SK-N-SH (cell line): ENCODE measurements at regions not wholly inside any gene's neighbourhood (a gene's known extent, or its start where the extent isn't known, plus 50 kb on each side); places are given as distances from the start of the nearest gene placed in this dataset.

ENCODE experiments used
- CTCF ChIA-PET: fragments of 300-600, 350-600 bp; formaldehyde crosslinking; extraction: SDS; loops from one replicate; lab custom pipeline; 2021; lab: Yijun Ruan, JAX
- POLR2A ChIA-PET: fragments of 350-600 bp; sonication (Branson Sonifier 250); formaldehyde crosslinking; extraction: SDS; loops from one replicate; lab custom pipeline; 2020; ENCODE audit warnings: antibody characterized with exemption, inconsistent platforms; lab: Yijun Ruan, JAX
- DNase-seq: peaks from one replicate; pipeline ENCODE4 v3.0.0; 2012
- H2AFZ ChIP-seq: fragments of 200-600 bp; sonication (generic); 2 replicates; pipeline ENCODE4 v1.8.1; 2016; ENCODE audit warnings: antibody characterized with exemption, mild to moderate bottlenecking, low read depth
- H3F3A ChIP-seq: fragments of 200-600 bp; sonication (generic); replicated peaks from 2 replicates; pipeline ENCODE3; 2016; ENCODE audit warnings: antibody characterized with exemption, mild to moderate bottlenecking; ENCODE audit not compliant: insufficient read depth
- H3K27ac ChIP-seq, 2 experiments: fragments of 200-500 bp in 1 of 2; fragments of 200-600 bp in 1 of 2; sonication (Bioruptor generic) in 1 of 2; sonication (generic), shearing (Covaris generic) in 1 of 2; 2 replicates each; pipeline versions ENCODE4 v1.5.1 to v1.6.1; 2014 to 2016; ENCODE audit warnings: low read depth in 2 of 2, inconsistent platforms in 1 of 2, low read length in 1 of 2, mild to moderate bottlenecking in 1 of 2, mixed read lengths in 1 of 2
- H3K27me3 ChIP-seq: fragments of 200-600 bp; sonication (generic), shearing (Covaris generic); 2 replicates; pipeline ENCODE4 v1.6.1; 2016; ENCODE audit warnings: mixed run types; ENCODE audit not compliant: insufficient read depth
- H3K36me3 ChIP-seq, 2 experiments: fragments of 200-500 bp in 1 of 2; fragments of 200-600 bp in 1 of 2; sonication (Bioruptor generic) in 1 of 2; sonication (generic) in 1 of 2; replicated peaks in 1 of 2; 2 replicates each; pipeline versions ENCODE3 to v1.5.1; 2014 to 2016; ENCODE audit warnings: low read length in 1 of 2, mild to moderate bottlenecking in 1 of 2; ENCODE audit not compliant: insufficient read depth in 2 of 2, control insufficient read depth in 1 of 2
- H3K4me1 ChIP-seq, 2 experiments: fragments of 200-500 bp in 1 of 2; fragments of 200-600 bp in 1 of 2; sonication (Bioruptor generic) in 1 of 2; sonication (generic), shearing (Covaris generic) in 1 of 2; 2 replicates each; pipeline versions ENCODE4 v1.5.1 to v1.6.1; 2014 to 2016; ENCODE audit warnings: low read depth in 1 of 2, low read length in 1 of 2, mixed run types in 1 of 2; ENCODE audit not compliant: insufficient read depth in 2 of 2, control insufficient read depth in 1 of 2
- H3K4me2 ChIP-seq: fragments of 200-600 bp; sonication (generic), shearing (Covaris generic); 2 replicates; pipeline ENCODE4 v1.6.1; 2017; ENCODE audit warnings: mixed run types
- H3K4me3 ChIP-seq, 2 experiments: fragments of 200-500 bp in 1 of 2; fragments of 200-600 bp in 1 of 2; sonication (Bioruptor generic) in 1 of 2; sonication (generic), shearing (Covaris generic) in 1 of 2; 2 replicates each; pipeline versions ENCODE4 v1.5.1 to v1.8.1; 2014 to 2016; ENCODE audit warnings: low read depth in 2 of 2, inconsistent platforms in 1 of 2, low read length in 1 of 2, mild to moderate bottlenecking in 1 of 2, mixed read lengths in 1 of 2, moderate library complexity in 1 of 2
- H3K79me2 ChIP-seq: fragments of 200-600 bp; sonication (generic); 2 replicates; pipeline ENCODE4 v1.8.1; 2017; ENCODE audit warnings: mild to moderate bottlenecking; ENCODE audit not compliant: insufficient read depth
- H3K9ac ChIP-seq: fragments of 200-600 bp; sonication (generic); 2 replicates; pipeline ENCODE4 v1.6.1; 2017; ENCODE audit warnings: mixed run types
- H3K9me2 ChIP-seq: fragments of 200-600 bp; sonication (generic); 2 replicates; pipeline ENCODE4 v1.6.1; 2017; ENCODE audit warnings: mixed run types
- H3K9me3 ChIP-seq: fragments of 200-600 bp; sonication (generic); 2 replicates; pipeline ENCODE4 v1.6.1; 2017; ENCODE audit warnings: mixed run types, mild to moderate bottlenecking, moderate library complexity
- H4K20me1 ChIP-seq: fragments of 200-600 bp; sonication (generic); 2 replicates; pipeline ENCODE4 v1.6.1; 2017; ENCODE audit warnings: mild to moderate bottlenecking, mixed run types; ENCODE audit not compliant: insufficient read depth
- CHD2 ChIP-seq: fragments of 150-350 bp; IDR thresholded peaks from 2 replicates; pipeline ENCODE4 v1.6.1; 2018; ENCODE audit warnings: low read length; ENCODE audit not compliant: partially characterized antibody
- ELF1 ChIP-seq: IDR thresholded peaks from 2 replicates; pipeline ENCODE4 v1.4.0; 2012
- EP300 ChIP-seq, 2 experiments: IDR thresholded peaks; 2 replicates each; pipeline versions ENCODE4 v1.4.0 to v1.6.1; 2012; ENCODE audit warnings: borderline replicate concordance in 1 of 2, low read depth in 1 of 2, low read length in 1 of 2
- EZH2phosphoT487 ChIP-seq: fragments of 200-600 bp; sonication (generic); IDR thresholded peaks from 2 replicates; pipeline ENCODE4 v1.6.1; 2017; ENCODE audit warnings: low read depth, mixed run types, mild to moderate bottlenecking, antibody characterized with exemption, moderate library complexity, borderline replicate concordance
- FOSL2 ChIP-seq: IDR thresholded peaks from 2 replicates; pipeline ENCODE4 v1.4.0; 2012; ENCODE audit warnings: low read depth, mild to moderate bottlenecking, moderate library complexity, borderline replicate concordance
- FOXJ3 ChIP-seq: sonication (generic); formaldehyde crosslinking; IDR thresholded peaks from 2 replicates; pipeline ENCODE4 v1.5.1; 2020; ENCODE audit warnings: mild to moderate bottlenecking, missing genetic modification reagents
- FOXM1 ChIP-seq: IDR thresholded peaks from 2 replicates; pipeline ENCODE4 v1.4.0; 2012; ENCODE audit warnings: low read depth, mild to moderate bottlenecking
- GABPA ChIP-seq: IDR thresholded peaks from 2 replicates; pipeline ENCODE4 v1.4.0; 2012; ENCODE audit warnings: low read depth, mild to moderate bottlenecking
- IRF3 ChIP-seq: fragments of 150-350 bp; IDR thresholded peaks from 2 replicates; pipeline ENCODE4 v1.6.1; 2016; ENCODE audit warnings: mild to moderate bottlenecking, low read depth, low read length
- MAX ChIP-seq: IDR thresholded peaks from 2 replicates; pipeline ENCODE4 v1.4.0; 2012; ENCODE audit warnings: low read depth
- PBX3 ChIP-seq: IDR thresholded peaks from 2 replicates; pipeline ENCODE4; 2012
- RAD21 ChIP-seq: IDR thresholded peaks from 2 replicates; pipeline ENCODE4 v1.6.1; 2012; ENCODE audit warnings: mild to moderate bottlenecking, low read length
- REST ChIP-seq: IDR thresholded peaks from 2 replicates; pipeline ENCODE4 v1.6.1; 2012; ENCODE audit warnings: mild to moderate bottlenecking, low read depth, low read length, moderate library complexity
- SIN3A ChIP-seq: IDR thresholded peaks from 2 replicates; pipeline ENCODE4 v1.6.1; 2012; ENCODE audit warnings: low read depth, mild to moderate bottlenecking, low read length, moderate library complexity, borderline replicate concordance
- SMC3 ChIP-seq: IDR thresholded peaks from 2 replicates; pipeline ENCODE4 v1.6.1; 2012; ENCODE audit warnings: low read depth, low read length, improper control_type of control experiment
- TAF1 ChIP-seq: IDR thresholded peaks from 2 replicates; pipeline ENCODE4 v1.6.1; 2012; ENCODE audit warnings: low read depth, mild to moderate bottlenecking, low read length, moderate library complexity, borderline replicate concordance
- TCF12 ChIP-seq: IDR thresholded peaks from 2 replicates; pipeline ENCODE4 v1.4.0; 2012
- TEAD4 ChIP-seq: IDR thresholded peaks from 2 replicates; pipeline ENCODE4 v1.4.0; 2012; ENCODE audit warnings: mild to moderate bottlenecking, borderline replicate concordance; ENCODE audit not compliant: insufficient read depth
- USF1 ChIP-seq: IDR thresholded peaks from 2 replicates; pipeline ENCODE4 v1.4.0; 2012; ENCODE audit warnings: low read depth, borderline replicate concordance
- WGBS: methylation state at CpG from one replicate; pipeline ENCODE4 v1.1.6; 2017; ENCODE audit warnings: low lambda C conversion rate; 5-methylcytosine and 5-hydroxymethylcytosine counted together
- TF ChIP-seq, protein P1 (sequence below): fragments of 200-600 bp; sonication (generic); IDR thresholded peaks from 2 replicates; pipeline ENCODE4 v1.6.1; 2017; ENCODE audit warnings: antibody characterized with exemption, mild to moderate bottlenecking, moderate library complexity
- TF ChIP-seq, protein P2 (sequence below): fragments of 150-350 bp; IDR thresholded peaks from 2 replicates; pipeline ENCODE4 v1.6.1; 2017; ENCODE audit warnings: antibody characterized with exemption, low read length, low read depth, borderline replicate concordance

GRCh38 chr7:116340943-116341907 is 130.9 kb downstream of the TES start:
- H3K9ac ChIP-seq = peak overlapping the region; percentile 16; the same call in 1 of the 2 replicates
- no peaks in the 10 kb centered on the region for H3K9me2 ChIP-seq
- H3K79me2 ChIP-seq = no peaks in the 10 kb centered on the region
- POLR2A ChIA-PET = no interaction called here
- peak; percentile 56 for TF ChIP-seq SMC3
- peak; percentile 11; the same call in 1 of the 2 replicates for TF ChIP-seq TCF12
- TF ChIP-seq REST = no peak
- TF ChIP-seq GABPA = no peak
- TF ChIP-seq SIN3A = peak; percentile 51; the same call in 1 of the 2 replicates
- no peak for TF ChIP-seq FOSL2
- TF ChIP-seq EZH2phosphoT487 = no peak
- TF ChIP-seq EP300 (IDR thresholded peaks at IDR 0.05; ENCODE audit: borderline replicate concordance in 1 of 2, low read depth in 1 of 2, low read length in 1 of 2) = no peak
- TF ChIP-seq ELF1 = no peak
- TF ChIP-seq, protein P1, sequence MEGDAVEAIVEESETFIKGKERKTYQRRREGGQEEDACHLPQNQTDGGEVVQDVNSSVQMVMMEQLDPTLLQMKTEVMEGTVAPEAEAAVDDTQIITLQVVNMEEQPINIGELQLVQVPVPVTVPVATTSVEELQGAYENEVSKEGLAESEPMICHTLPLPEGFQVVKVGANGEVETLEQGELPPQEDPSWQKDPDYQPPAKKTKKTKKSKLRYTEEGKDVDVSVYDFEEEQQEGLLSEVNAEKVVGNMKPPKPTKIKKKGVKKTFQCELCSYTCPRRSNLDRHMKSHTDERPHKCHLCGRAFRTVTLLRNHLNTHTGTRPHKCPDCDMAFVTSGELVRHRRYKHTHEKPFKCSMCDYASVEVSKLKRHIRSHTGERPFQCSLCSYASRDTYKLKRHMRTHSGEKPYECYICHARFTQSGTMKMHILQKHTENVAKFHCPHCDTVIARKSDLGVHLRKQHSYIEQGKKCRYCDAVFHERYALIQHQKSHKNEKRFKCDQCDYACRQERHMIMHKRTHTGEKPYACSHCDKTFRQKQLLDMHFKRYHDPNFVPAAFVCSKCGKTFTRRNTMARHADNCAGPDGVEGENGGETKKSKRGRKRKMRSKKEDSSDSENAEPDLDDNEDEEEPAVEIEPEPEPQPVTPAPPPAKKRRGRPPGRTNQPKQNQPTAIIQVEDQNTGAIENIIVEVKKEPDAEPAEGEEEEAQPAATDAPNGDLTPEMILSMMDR = peak; percentile 64
- no peak for TF ChIP-seq FOXJ3 (CRISPR knock-in tag)
- no peak for TF ChIP-seq TAF1
- TF ChIP-seq USF1 = no peak
- TF ChIP-seq TEAD4 = no peak
- no peak for TF ChIP-seq IRF3
- TF ChIP-seq, protein P2, sequence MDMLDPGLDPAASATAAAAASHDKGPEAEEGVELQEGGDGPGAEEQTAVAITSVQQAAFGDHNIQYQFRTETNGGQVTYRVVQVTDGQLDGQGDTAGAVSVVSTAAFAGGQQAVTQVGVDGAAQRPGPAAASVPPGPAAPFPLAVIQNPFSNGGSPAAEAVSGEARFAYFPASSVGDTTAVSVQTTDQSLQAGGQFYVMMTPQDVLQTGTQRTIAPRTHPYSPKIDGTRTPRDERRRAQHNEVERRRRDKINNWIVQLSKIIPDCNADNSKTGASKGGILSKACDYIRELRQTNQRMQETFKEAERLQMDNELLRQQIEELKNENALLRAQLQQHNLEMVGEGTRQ = no peak
- TF ChIP-seq PBX3 = no peak
- TF ChIP-seq CHD2 = no peak
- TF ChIP-seq FOXM1 = no peak
- peak; percentile 53 for TF ChIP-seq RAD21
- TF ChIP-seq MAX = no peak
- H3K27ac ChIP-seq = peak overlapping the region; percentile 9 to 56; a peak in 3 of 4 replicates
- H2AFZ ChIP-seq = peak overlapping the region; percentile 80
- no peaks in the 10 kb centered on the region; the same call in 1 of the 2 replicates for H3K9me3 ChIP-seq
- peaks cover 2 to 35% of the 10 kb centered on the region in 2 experiments; a peak in 3 of 4 replicates for H3K4me1 ChIP-seq
- no peaks in the 10 kb centered on the region for H3K27me3 ChIP-seq
- 0 out of 4 replicates have a peak overlapping the region, but pooled peaks of 1 of the 2 experiments have one; percentile 2 for H3K4me3 ChIP-seq
- no peaks in the 10 kb centered on the region for H4K20me1 ChIP-seq
- no peak for DNase-seq
- peaks cover 22% of the 10 kb centered on the region for H3F3A ChIP-seq
- 37% methylated on average over 9 of the region's 9 CpGs for WGBS
- peaks cover 0 to 6% of the 10 kb centered on the region in 2 experiments for H3K36me3 ChIP-seq
- peak overlapping the region; percentile 32; the same call in 1 of the 2 replicates for H3K4me2 ChIP-seq
- CTCF ChIA-PET = interaction anchor here (1.2 to 2.7 kb wide), 2 partner anchors 10 to 161 kb away, joined by 3 to 7 read pairs; no protein-coding TSS in a partner anchor
